GM12878 (cell line): ENCODE measurements at regions not wholly inside any gene's neighbourhood (a gene's known extent, or its start where the extent isn't known, plus 50 kb on each side); places are given as distances from the start of the nearest gene placed in this dataset.

Source experiments
- ATAC-seq: fragments of 200-7000 bp; cut with Tn5 transposase; 3 replicates; pipeline ENCODE4 v1.9.1; 2020; ENCODE audit warnings: mild to moderate bottlenecking, moderate library complexity
- BruUV-seq: library from RNA; stranded (reverse); fragments of 400-500 nt; replicated peaks from 2 replicates; lab custom pipeline; 2021; lab: Mats Ljungman, UMichigan
- CTCF ChIA-PET: fragments of 300-600 bp; sonication (Branson Sonifier 250); formaldehyde crosslinking; extraction: SDS; loops from one replicate; lab custom pipeline; 2021; ENCODE audit warnings: inconsistent platforms; lab: Yijun Ruan, JAX
- POLR2A ChIA-PET: fragments of 350-600 bp; formaldehyde crosslinking; extraction: SDS; loops from one replicate; lab custom pipeline; 2021; ENCODE audit warnings: inconsistent platforms; lab: Charles Lee
- RAD21 ChIA-PET: fragments of 300-600 bp; sonication (Branson Sonifier 250); formaldehyde crosslinking; loops from one replicate; lab custom pipeline; 2023; ENCODE audit warnings: antibody characterized with exemption; ENCODE audit not compliant: unreplicated experiment; lab: Charles Lee
- SMC1A ChIA-PET: fragments of 300-600 bp; sonication (Branson Sonifier 250); formaldehyde crosslinking; loops from one replicate; lab custom pipeline; 2023; ENCODE audit not compliant: unreplicated experiment, uncharacterized antibody; lab: Charles Lee
- DNase-seq: peaks from one replicate; pipeline ENCODE4 v3.0.0-alpha.2; 2011; ENCODE audit warnings: low read depth, low spot score
- FAIRE-seq: peaks from 3 replicates; lab custom pipeline; 2011; peaks lifted over from hg19 to GRCh38; lab: Jason Lieb, UNC
- H2AFZ ChIP-seq: 2 replicates; pipeline ENCODE4 v1.6.0; 2011; ENCODE audit warnings: low read depth, low read length, control low read depth; ENCODE audit not compliant: control insufficient read depth
- H3K27ac ChIP-seq: 2 replicates; pipeline ENCODE4 v1.5.1; 2011; ENCODE audit warnings: control low read depth; ENCODE audit not compliant: control insufficient read depth, insufficient read depth
- H3K27me3 ChIP-seq, 2 experiments: replicated peaks in 1 of 2; 2 replicates each; pipeline versions ENCODE4 v1.6.0 to v1.6.1; 2011; ENCODE audit warnings: low read length in 1 of 2; ENCODE audit not compliant: control insufficient read depth in 2 of 2, insufficient read depth in 2 of 2
- H3K36me3 ChIP-seq, 2 experiments: 2 replicates each; pipeline ENCODE4 v1.5.1; 2011; ENCODE audit warnings: low read length in 1 of 2; ENCODE audit not compliant: control insufficient read depth in 2 of 2, insufficient read depth in 2 of 2
- H3K4me1 ChIP-seq: 2 replicates; pipeline ENCODE4 v1.6.1; 2011; ENCODE audit warnings: mild to moderate bottlenecking, low read length, moderate library complexity, mixed read lengths; ENCODE audit not compliant: control insufficient read depth, insufficient read depth
- H3K4me2 ChIP-seq: 2 replicates; pipeline ENCODE4 v1.6.0; 2011; ENCODE audit warnings: control low read depth; ENCODE audit not compliant: control insufficient read depth, insufficient read depth
- H3K4me3 ChIP-seq: fragments of 200-600 bp; sonication (generic); 2 replicates; pipeline ENCODE4 v1.5.1; 2016
- H3K79me2 ChIP-seq: 2 replicates; pipeline ENCODE4 v1.6.0; 2011; ENCODE audit warnings: low read length; ENCODE audit not compliant: control insufficient read depth, insufficient read depth
- H3K9ac ChIP-seq: 2 replicates; pipeline ENCODE4 v1.8.0; 2011; ENCODE audit warnings: low read length, control low read depth, mixed read lengths; ENCODE audit not compliant: control insufficient read depth, insufficient read depth
- H3K9me3 ChIP-seq: replicated peaks from 3 replicates; pipeline ENCODE4 v1.5.1; 2011; ENCODE audit warnings: mild to moderate bottlenecking, low read length; ENCODE audit not compliant: control insufficient read depth, insufficient read depth
- H4K20me1 ChIP-seq: 2 replicates; pipeline ENCODE4 v1.6.0; 2011; ENCODE audit not compliant: control insufficient read depth, insufficient read depth
- ATF7 ChIP-seq: fragments of 450-650 bp; IDR thresholded peaks from 2 replicates; pipeline ENCODE4 v1.6.1; 2016; ENCODE audit warnings: low read depth, mild to moderate bottlenecking
- BCL11A ChIP-seq: IDR thresholded peaks from 2 replicates; pipeline ENCODE4 v1.6.1; 2011; ENCODE audit warnings: low read depth, low read length
- CHD4 ChIP-seq: fragments of 200-600 bp; sonication (generic); IDR thresholded peaks from 2 replicates; pipeline ENCODE4 v1.6.1; 2016; ENCODE audit warnings: mild to moderate bottlenecking
- EZH2 ChIP-seq: IDR thresholded peaks from 2 replicates; pipeline ENCODE4 v1.6.1; 2012; ENCODE audit warnings: low read depth, mild to moderate bottlenecking, control low read depth, inconsistent platforms, low read length, borderline replicate concordance; ENCODE audit not compliant: control insufficient read depth
- POLR2AphosphoS5 ChIP-seq: IDR thresholded peaks from 2 replicates; pipeline ENCODE4 v1.6.1; 2011; ENCODE audit warnings: mild to moderate bottlenecking, low read length, inconsistent platforms
- RB1 ChIP-seq: fragments of 450-650 bp; formaldehyde crosslinking; IDR thresholded peaks from 2 replicates; pipeline ENCODE4 v1.6.1; 2017; ENCODE audit warnings: mild to moderate bottlenecking, borderline replicate concordance
- RELA ChIP-seq: fragments of 450-650 bp; IDR thresholded peaks from 2 replicates; pipeline ENCODE4 v1.8.0; 2014; ENCODE audit warnings: borderline replicate concordance; ENCODE audit not compliant: partially characterized antibody
- STAT1 ChIP-seq: fragments of 450-650 bp; conservative IDR thresholded peaks from 2 replicates; pipeline ENCODE4 v1.6.1; 2014; ENCODE audit warnings: antibody characterized with exemption, mild to moderate bottlenecking
- SUZ12 ChIP-seq: fragments of 200-600 bp; sonication (generic); IDR thresholded peaks from one replicate; pipeline ENCODE4 v1.6.1; 2018; ENCODE audit warnings: antibody characterized with exemption, mild to moderate bottlenecking; ENCODE audit not compliant: unreplicated experiment
- ZNF217 ChIP-seq: fragments of 450-650 bp; IDR thresholded peaks from 2 replicates; pipeline ENCODE4 v1.6.1; 2017; ENCODE audit warnings: antibody characterized with exemption, mild to moderate bottlenecking
- WGBS: methylation state at CpG from one replicate; pipeline ENCODE4 v1.1.6; 2016; ENCODE audit warnings: low lambda C conversion rate; ENCODE audit not compliant: insufficient replicate concordance, insufficient coverage; ENCODE audit errors: missing lambda C conversion rate; 5-methylcytosine and 5-hydroxymethylcytosine counted together
- in situ Hi-C: fragments of 300-500 bp; cut with MboI; formaldehyde crosslinking; loops from 9 replicates; pipeline ENCODE4 v1.14.3; 2018; ENCODE audit warnings: mixed read lengths
- intact Hi-C: fragments of 100-400 bp; cut with micrococcal nuclease; formaldehyde crosslinking; loops from one replicate; pipeline ENCODE4 v1.14.2; 2022; ENCODE audit not compliant: unreplicated experiment
- TF ChIP-seq, protein P1 (sequence below): IDR thresholded peaks from 2 replicates; pipeline ENCODE4 v1.6.1; 2012; ENCODE audit warnings: low read depth, low read length, improper control_type of control experiment

DNA sequence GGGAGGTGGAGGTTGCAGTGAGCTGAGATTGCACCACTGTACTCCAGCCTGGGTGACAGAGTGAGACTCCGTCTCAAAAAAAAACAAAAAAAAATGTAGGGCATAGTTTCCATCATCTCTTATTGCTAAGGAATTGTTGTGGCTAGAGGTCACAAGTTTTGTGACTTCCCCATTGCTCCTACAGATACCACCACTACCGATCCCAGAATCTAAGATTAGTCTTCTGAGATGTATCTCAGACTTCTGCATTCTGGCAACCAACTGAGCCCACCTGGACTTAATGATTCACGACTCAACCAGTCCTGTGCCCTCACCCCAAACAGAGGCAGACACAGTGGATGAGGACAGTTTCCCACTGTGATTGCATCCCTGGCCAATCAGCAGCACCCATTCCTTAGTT is 148.9 kb downstream of the NECTIN1 start:
- SMC1A ChIA-PET: no interaction called here
- H3K4me3 ChIP-seq: no peak overlapping the region
- H3K79me2 ChIP-seq: no peaks in the 10 kb centered on the region
- no peak for FAIRE-seq
- H3K9ac ChIP-seq: no peak overlapping the region
- no peaks in the 10 kb centered on the region for H3K4me1 ChIP-seq
- H3K27ac ChIP-seq: no peak overlapping the region
- no peak overlapping the region for H2AFZ ChIP-seq
- no peaks in the 10 kb centered on the region; the same call in 2 of the 3 replicates for H3K9me3 ChIP-seq
- H3K4me2 ChIP-seq: no peak overlapping the region
- H4K20me1 ChIP-seq: no peaks in the 10 kb centered on the region; the same call in 1 of the 2 replicates
- RAD21 ChIA-PET: no interaction called here
- POLR2A ChIA-PET: no interaction called here
- no peak for TF ChIP-seq CHD4
- intact Hi-C loops (no loop called here), in situ Hi-C loops (no loop called here)
- no peaks in the 10 kb centered on the region for H3K36me3 ChIP-seq
- H3K27me3 ChIP-seq: peaks cover 7 to 9% of the 10 kb centered on the region in 2 experiments
- no TSS peak for BruUV-seq
- CTCF ChIA-PET: no interaction called here
- no peak for ATAC-seq
- no peak for DNase-seq
- WGBS: 28% methylated on average over 3 of the region's 3 CpGs

DNA sequence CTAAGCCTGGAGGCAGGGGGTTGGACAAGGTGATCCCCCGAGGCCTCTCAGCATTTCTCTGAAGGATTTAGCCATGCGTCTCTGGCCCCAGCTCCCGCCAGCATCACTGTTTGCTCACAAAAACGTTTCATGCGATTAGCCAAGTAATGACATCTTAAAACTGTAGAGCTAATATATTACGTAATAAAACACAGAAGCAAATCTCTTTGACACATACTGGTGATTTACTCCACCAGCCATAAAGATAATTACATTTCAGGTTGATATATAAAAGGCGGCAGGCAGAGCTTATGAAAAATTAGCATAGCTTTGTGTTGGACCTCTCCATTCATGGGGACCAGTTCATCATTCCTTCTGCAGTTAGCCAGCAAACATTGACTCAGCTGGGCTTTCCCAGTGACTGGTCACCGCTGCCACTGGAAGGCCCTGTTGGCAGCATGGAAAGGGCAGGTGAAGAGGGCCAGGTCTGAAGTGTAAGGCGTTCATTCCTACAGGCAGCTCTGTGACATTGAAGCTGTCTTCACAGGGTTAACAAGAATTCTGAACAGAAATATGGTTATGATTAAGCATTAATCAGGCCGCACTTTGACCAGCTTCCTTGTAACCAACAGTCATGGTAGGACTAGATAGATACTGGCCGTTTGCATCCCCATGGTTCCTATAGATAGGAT is 150.3 kb downstream of the NECTIN1 start:
- POLR2A ChIA-PET: interaction anchor here (0.5 kb wide), 1 partner anchor 95 kb away, joined by 6 read pairs; no protein-coding TSS in a partner anchor

More for the DNA sequence above, 150.3 kb downstream of the NECTIN1 start:
- H3K27me3 ChIP-seq: peaks cover 6 to 7% of the 10 kb centered on the region in 2 experiments
- FAIRE-seq (no peak), ATAC-seq (no peak), DNase-seq (no peak)
- no peaks in the 10 kb centered on the region for H3K36me3 ChIP-seq
- ChIA-PET CTCF (interaction anchor here (0.8 to 0.9 kb wide), 2 partner anchors 63 to 257 kb away, joined by 3 read pairs; no protein-coding TSS in a partner anchor), RAD21 (no interaction called here), SMC1A (interaction anchor here (1.1 kb wide), 1 partner anchor 16 kb away, joined by 3 read pairs; no protein-coding TSS in a partner anchor)
- H3K4me2 ChIP-seq: no peak overlapping the region
- H2AFZ ChIP-seq: no peak overlapping the region
- intact Hi-C loops (no loop called here), in situ Hi-C loops (no loop called here)
- TF ChIP-seq RB1 (no peak), STAT1 (no peak), RELA (no peak), ATF7 (no peak), SUZ12 (no peak), ZNF217 (no peak), CHD4 (no peak), BCL11A (no peak), POLR2AphosphoS5 (no peak), EZH2 (no peak)
- TF ChIP-seq, protein P1, sequence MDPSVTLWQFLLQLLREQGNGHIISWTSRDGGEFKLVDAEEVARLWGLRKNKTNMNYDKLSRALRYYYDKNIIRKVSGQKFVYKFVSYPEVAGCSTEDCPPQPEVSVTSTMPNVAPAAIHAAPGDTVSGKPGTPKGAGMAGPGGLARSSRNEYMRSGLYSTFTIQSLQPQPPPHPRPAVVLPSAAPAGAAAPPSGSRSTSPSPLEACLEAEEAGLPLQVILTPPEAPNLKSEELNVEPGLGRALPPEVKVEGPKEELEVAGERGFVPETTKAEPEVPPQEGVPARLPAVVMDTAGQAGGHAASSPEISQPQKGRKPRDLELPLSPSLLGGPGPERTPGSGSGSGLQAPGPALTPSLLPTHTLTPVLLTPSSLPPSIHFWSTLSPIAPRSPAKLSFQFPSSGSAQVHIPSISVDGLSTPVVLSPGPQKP: no peak
- no TSS peak for BruUV-seq
- no peak overlapping the region for H3K9ac ChIP-seq
- WGBS: 31% methylated on average over 11 of the region's 11 CpGs
- H3K79me2 ChIP-seq: no peaks in the 10 kb centered on the region
- H4K20me1 ChIP-seq: no peaks in the 10 kb centered on the region; the same call in 1 of the 2 replicates
- H3K4me1 ChIP-seq: no peaks in the 10 kb centered on the region
- no peak overlapping the region for H3K27ac ChIP-seq
- H3K4me3 ChIP-seq: no peak overlapping the region
- no peaks in the 10 kb centered on the region; the same call in 2 of the 3 replicates for H3K9me3 ChIP-seq
